ENCODE measurements at regions not wholly inside any gene's neighbourhood (a gene's known extent, or its start where the extent isn't known, plus 50 kb on each side); places are given as distances from the start of the nearest gene placed in this dataset.

DNA sequence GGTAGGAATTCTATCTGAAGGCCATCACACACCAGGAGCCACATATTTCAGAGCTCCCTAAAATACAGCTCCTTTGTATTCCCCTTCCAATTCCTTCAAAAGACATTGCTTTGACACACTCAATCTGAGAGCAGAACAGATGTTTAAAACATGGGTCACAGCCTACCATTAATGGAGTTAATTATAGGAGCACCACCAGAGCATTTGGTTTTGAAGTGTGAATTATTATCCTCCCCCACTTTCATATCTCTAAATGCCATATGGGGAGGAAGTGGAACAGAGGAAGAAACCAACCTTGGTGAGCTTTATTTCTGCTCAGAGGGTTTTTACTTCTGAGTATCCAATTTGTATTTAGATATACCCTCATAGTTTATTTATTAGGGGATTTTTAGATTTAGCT lies 50.7 kb upstream of the TNFRSF21 start:
- no peak overlapping the region for H3K4me3 ChIP-seq (ENCODE audit: low read depth, low read length)
- TF ChIP-seq, protein P1, sequence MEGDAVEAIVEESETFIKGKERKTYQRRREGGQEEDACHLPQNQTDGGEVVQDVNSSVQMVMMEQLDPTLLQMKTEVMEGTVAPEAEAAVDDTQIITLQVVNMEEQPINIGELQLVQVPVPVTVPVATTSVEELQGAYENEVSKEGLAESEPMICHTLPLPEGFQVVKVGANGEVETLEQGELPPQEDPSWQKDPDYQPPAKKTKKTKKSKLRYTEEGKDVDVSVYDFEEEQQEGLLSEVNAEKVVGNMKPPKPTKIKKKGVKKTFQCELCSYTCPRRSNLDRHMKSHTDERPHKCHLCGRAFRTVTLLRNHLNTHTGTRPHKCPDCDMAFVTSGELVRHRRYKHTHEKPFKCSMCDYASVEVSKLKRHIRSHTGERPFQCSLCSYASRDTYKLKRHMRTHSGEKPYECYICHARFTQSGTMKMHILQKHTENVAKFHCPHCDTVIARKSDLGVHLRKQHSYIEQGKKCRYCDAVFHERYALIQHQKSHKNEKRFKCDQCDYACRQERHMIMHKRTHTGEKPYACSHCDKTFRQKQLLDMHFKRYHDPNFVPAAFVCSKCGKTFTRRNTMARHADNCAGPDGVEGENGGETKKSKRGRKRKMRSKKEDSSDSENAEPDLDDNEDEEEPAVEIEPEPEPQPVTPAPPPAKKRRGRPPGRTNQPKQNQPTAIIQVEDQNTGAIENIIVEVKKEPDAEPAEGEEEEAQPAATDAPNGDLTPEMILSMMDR (IDR thresholded peaks at IDR 0.05; ENCODE audit: borderline replicate concordance, insufficient read depth, low read depth, low read length): no peak

DNA sequence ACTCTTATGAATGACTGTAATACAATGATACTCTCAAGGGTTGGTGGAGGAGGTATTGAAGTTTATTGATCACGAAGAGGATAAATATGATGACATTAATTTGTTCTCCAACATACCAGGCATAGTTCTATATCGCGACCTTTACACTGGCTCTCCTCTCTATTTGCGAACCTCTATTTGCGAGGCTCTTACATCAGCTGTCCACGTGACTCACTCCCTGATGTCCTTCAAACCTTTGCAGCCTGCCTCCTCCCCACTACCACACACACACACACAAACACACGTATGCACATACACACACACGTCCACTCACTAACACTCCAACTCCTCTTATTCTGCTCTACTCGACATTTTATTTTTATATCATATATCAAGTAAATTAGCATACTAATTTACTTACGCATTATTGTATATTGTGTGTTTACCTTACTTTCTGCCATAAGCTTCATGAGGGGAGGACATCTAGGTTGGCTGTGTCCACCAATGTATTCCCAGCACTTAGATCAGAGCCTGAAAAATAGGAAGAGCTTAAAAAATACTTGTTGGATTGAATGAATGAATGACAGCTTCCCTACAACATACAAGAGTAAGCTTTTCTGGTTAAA lies 53.3 kb upstream of the TNFRSF21 start:
- H3K4me3 ChIP-seq (ENCODE audit: low read depth, low read length): no peak overlapping the region
- TF ChIP-seq, protein P1 (IDR thresholded peaks at IDR 0.05; ENCODE audit: borderline replicate concordance, insufficient read depth, low read depth, low read length): no peak

DNA sequence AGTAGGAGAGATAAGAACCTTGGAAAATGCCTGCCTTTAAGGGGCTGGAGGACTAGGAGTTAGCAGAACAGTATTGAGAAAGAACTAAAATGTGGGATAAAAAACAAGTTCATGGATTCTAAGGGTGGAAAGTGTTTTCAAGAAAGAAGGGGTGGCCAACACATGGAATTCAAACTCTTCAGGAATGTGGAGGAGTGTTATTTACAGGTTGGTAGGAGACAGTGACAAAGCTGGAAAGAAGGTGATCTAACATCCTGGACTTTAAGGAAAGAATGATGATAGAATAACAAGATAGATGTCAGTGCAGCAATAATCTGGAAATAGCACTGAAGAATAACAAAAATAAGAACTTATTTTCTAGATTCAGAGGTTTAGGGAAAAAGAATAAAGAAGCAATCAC lies 54.0 kb upstream of the TNFRSF21 start:
- TF ChIP-seq, protein P1 (IDR thresholded peaks at IDR 0.05; ENCODE audit: borderline replicate concordance, insufficient read depth, low read depth, low read length): no peak
- H3K4me3 ChIP-seq (ENCODE audit: low read depth, low read length): no peak overlapping the region

DNA sequence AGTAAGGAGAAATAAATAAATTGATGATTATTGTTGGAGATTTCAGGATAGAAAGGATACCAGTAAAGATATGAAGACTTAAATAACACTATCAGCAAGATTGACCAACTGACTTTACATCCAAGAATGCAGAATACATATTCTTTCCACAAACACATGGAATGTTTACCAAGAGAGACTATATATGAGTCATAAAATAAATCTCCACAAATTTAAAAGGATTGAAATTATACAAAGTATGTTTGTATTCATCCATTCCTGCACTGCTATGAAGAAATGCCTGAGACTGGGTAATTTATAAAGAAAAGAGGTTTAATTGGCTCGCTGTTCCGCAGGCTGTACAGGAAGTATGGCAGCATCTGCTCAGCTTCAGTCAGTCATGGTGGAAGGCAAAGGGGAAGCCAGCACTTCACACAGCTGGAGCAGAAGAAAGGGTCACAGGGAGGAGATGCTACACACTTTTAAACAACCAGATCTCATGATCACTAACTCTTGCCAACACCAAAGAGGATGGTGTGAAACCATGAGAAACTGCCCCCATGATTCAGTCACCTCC lies 56.7 kb upstream of the TNFRSF21 start:
- no peak overlapping the region for H3K4me3 ChIP-seq (ENCODE audit: low read depth, low read length)
- TF ChIP-seq, protein P1 (IDR thresholded peaks at IDR 0.05; ENCODE audit: borderline replicate concordance, insufficient read depth, low read depth, low read length): no peak

DNA sequence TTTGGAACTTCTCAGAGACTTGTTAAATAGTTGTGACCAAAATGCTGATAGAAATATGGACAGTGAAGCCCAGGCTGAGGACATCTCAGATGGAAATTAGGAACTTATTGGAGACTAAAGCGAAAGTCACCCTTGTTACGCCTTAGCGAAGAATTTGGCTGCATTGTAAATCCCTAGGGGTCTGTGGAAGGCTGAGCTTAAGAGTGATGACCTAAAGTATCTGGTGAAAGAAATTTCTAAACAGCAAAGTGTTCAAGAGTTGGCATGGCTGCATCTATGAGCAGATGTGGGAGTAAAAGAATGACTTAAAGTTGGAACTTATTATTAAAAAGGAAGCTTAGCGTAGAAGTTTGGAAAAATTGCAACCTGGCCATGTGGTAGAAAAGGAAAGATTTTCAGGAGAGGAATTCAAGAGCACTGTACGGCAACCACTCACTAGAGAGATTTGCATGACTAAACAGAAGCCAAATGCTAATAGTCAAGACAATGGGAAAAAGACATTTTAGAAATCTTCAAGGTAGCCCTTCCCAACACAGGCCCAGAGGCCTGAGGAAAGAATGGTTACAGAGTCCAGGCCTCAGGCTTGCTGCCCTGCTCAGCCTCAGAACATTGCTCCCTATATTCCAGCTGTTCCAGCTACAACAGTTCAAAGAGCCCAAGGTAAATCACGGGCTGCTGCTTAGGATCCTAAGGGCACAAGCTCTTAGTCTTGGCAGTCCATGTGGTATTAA lies 61.6 kb upstream of the TNFRSF21 start:
- no peak overlapping the region for H3K4me3 ChIP-seq (ENCODE audit: low read depth, low read length)

DNA sequence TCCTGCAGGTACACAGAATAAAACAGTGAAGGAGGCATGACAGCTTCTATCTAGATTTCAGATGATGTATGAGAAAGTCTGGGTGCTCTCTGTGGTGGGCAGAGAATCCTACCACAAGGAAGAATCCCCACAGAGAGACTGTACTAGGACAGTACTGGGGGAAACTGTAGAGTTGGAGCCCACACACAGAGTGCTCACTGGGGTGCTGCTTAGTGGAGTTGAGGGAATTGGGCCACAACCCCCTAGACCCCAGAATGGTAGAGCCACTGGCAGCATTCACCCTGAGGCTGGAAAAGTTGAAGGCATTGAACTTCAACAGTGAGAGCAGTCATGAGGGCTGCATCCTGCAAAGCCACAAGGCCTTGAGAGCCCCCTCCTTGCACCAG lies 62.2 kb upstream of the TNFRSF21 start:
- no peak overlapping the region for H3K4me3 ChIP-seq (ENCODE audit: low read depth, low read length)
- TF ChIP-seq, protein P1 (IDR thresholded peaks at IDR 0.05; ENCODE audit: borderline replicate concordance, insufficient read depth, low read depth, low read length): no peak

More for the DNA sequence above, 61.6 kb upstream of the TNFRSF21 start:
- TF ChIP-seq, protein P1 (IDR thresholded peaks at IDR 0.05; ENCODE audit: borderline replicate concordance, insufficient read depth, low read depth, low read length): no peak

DNA sequence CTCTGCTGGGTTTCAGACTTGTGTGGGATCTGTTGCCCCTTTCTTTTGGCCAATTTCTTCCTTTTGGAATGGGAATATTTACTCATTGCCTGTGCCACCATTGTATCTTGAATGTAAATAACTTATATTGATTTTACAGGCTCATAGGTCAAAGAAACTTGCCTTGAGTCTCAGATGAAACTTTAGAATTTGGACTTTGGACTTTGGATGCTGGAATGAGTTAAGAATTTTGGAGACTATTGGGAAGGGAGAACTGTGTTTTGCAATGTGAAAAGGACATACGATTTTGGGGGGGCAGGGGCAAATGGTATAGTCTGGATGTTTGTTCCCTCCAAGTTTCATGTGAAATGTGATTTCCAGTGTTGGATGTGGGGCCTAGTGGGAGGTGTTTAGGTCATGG lies 62.6 kb upstream of the TNFRSF21 start:
- H3K4me3 ChIP-seq (ENCODE audit: low read depth, low read length): no peak overlapping the region
- TF ChIP-seq, protein P1 (IDR thresholded peaks at IDR 0.05; ENCODE audit: borderline replicate concordance, insufficient read depth, low read depth, low read length): no peak

Data from GM12875 (cell line).